Fibroblast of mammary gland (primary cell): ENCODE measurements at regions not wholly inside any gene's neighbourhood (a gene's known extent, or its start where the extent isn't known, plus 50 kb on each side); places are given as distances from the start of the nearest gene placed in this dataset.
"Not testable (repeated sequence)": the region's sequence is repeated elsewhere in the genome, so short reads cannot be mapped to it uniquely, and the experiment has no call there.

ENCODE experiments used
- DNase-seq: peaks from one replicate; pipeline ENCODE4 v3.0.0-alpha.2; 2010; ENCODE audit warnings: low read depth
- H3K4me3 ChIP-seq: 2 replicates; pipeline ENCODE4 v1.5.1; 2011; ENCODE audit warnings: low read depth, mild to moderate bottlenecking, low read length, moderate library complexity; ENCODE audit not compliant: control insufficient read depth
- CTCF ChIP-seq: conservative IDR thresholded peaks from 2 replicates; pipeline ENCODE4 v1.5.1; 2011; ENCODE audit warnings: low read depth, low read length, inconsistent platforms; ENCODE audit not compliant: control insufficient read depth, insufficient read depth

GRCh38 chr16:25625620-25626019, 66.1 kb upstream of the HS3ST4 start:
- no peak for DNase-seq
- TF ChIP-seq CTCF, result no peak
- H3K4me3 ChIP-seq, result no peak overlapping the region

GRCh38 chr16:25614716-25615265, 77.0 kb upstream of the HS3ST4 start:
- DNase-seq, result no peak
- no peak for TF ChIP-seq CTCF
- no peak overlapping the region for H3K4me3 ChIP-seq

GRCh38 chr16:25613931-25614330, 77.8 kb upstream of the HS3ST4 start:
- no peak for TF ChIP-seq CTCF
- no peak for DNase-seq
- H3K4me3 ChIP-seq, result no peak overlapping the region

GRCh38 chr16:25608002-25608401, 83.8 kb upstream of the HS3ST4 start:
- H3K4me3 ChIP-seq, result no peak overlapping the region
- DNase-seq, result no peak
- no peak for TF ChIP-seq CTCF

- no peak overlapping the region for H3K4me3 ChIP-seq
- TF ChIP-seq CTCF, result no peak
- no peak for DNase-seq
Measured at GRCh38 chr16:25606069-25606468, 85.7 kb upstream of the HS3ST4 start.

- DNase-seq, result no peak
- no peak for TF ChIP-seq CTCF
- no peak overlapping the region for H3K4me3 ChIP-seq
Measured at GRCh38 chr16:25605381-25605780, 86.4 kb upstream of the HS3ST4 start.

GRCh38 chr16:25601306-25601705, 90.5 kb upstream of the HS3ST4 start:
- not testable (repeated sequence) for DNase-seq, H3K4me3 ChIP-seq

- no peak overlapping the region for H3K4me3 ChIP-seq
- no peak for DNase-seq
- TF ChIP-seq CTCF, result no peak
Measured at GRCh38 chr16:25596194-25596593, 95.6 kb upstream of the HS3ST4 start.
